ENCODE measurements at regions not wholly inside any gene's neighbourhood (a gene's known extent, or its start where the extent isn't known, plus 50 kb on each side); places are given as distances from the start of the nearest gene placed in this dataset.

DNA sequence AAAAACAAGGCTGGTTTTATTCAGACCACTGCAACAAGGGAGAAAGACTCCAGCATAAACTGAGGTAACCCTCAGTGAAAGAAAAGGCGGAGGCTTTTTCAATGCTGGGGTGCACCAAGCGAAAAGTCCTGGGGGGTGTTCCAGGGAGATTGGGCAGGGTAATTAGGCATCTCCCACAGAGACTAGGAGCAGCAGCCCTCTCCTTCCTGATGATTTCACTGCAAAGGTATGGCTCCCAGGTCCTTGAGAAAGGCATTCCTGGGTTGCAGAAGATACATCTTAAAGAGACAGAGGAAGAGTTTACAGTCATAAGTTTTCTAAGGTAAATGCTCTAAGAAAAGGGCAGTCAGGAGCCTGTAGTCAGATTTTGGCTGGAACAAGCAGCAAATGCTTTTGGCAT lies 412.0 kb downstream of the FOXO1 start:
- POLR2A ChIA-PET, result no interaction called here
- no peak for TF ChIP-seq ZNF384 (IDR thresholded peaks at IDR 0.05)
- TF ChIP-seq FOXA1 (IDR thresholded peaks at IDR 0.05), result no peak
- TF ChIP-seq, protein P1, sequence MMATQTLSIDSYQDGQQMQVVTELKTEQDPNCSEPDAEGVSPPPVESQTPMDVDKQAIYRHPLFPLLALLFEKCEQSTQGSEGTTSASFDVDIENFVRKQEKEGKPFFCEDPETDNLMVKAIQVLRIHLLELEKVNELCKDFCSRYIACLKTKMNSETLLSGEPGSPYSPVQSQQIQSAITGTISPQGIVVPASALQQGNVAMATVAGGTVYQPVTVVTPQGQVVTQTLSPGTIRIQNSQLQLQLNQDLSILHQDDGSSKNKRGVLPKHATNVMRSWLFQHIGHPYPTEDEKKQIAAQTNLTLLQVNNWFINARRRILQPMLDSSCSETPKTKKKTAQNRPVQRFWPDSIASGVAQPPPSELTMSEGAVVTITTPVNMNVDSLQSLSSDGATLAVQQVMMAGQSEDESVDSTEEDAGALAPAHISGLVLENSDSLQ (IDR thresholded peaks at IDR 0.05), result no peak
- TF ChIP-seq NFRKB (IDR thresholded peaks at IDR 0.05), result no peak
- TF ChIP-seq SUZ12 (IDR thresholded peaks at IDR 0.05), result no peak
- DNase-seq (ENCODE audit: extremely low spot score), result no peak
- CTCF ChIA-PET, result interaction anchor here (1.1 kb wide), 1 partner anchor 15 kb away, joined by 3 read pairs; no protein-coding TSS in a partner anchor

DNA sequence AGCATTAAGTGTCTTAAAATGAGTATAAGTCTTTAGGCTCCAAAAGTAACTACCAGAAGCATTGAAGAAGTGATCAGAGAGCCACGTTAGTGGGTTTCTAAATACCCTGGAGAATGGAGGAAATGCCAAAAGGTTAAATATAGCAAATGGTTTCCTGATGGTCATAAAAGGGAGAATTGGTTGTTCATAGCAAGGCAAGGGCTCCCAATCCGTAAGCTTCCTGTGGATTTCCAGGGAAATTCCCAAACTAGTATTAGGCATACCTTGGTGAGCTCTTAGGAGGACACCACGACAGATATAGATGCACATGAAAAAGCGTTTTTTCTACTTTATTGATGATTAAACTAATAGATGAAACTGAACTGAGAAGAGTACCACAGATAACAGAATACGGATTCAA lies 410.9 kb downstream of the FOXO1 start:
- TF ChIP-seq HDGF (IDR thresholded peaks at IDR 0.05; ENCODE audit: borderline replicate concordance) (no peak), L3MBTL2 (conservative IDR thresholded peaks at IDR 0.05) (no peak), ARNT (IDR thresholded peaks at IDR 0.05) (no peak), FOXK2 (IDR thresholded peaks at IDR 0.05) (no peak), SUZ12 (IDR thresholded peaks at IDR 0.05) (no peak), CTBP1 (IDR thresholded peaks at IDR 0.05; ENCODE audit: borderline replicate concordance) (no peak), NFRKB (IDR thresholded peaks at IDR 0.05) (no peak), TARDBP (IDR thresholded peaks at IDR 0.05) (no peak), SP1 (IDR thresholded peaks at IDR 0.05) (no peak), BHLHE40 (IDR thresholded peaks at IDR 0.05; ENCODE audit: borderline replicate concordance) (no peak), LEF1 (IDR thresholded peaks at IDR 0.05; ENCODE audit: borderline replicate concordance) (no peak), ELF4 (IDR thresholded peaks at IDR 0.05) (no peak)
- TF ChIP-seq, protein P1 (IDR thresholded peaks at IDR 0.05), result no peak
- ChIA-PET CTCF (no interaction called here), POLR2A (no interaction called here)
- no peak for DNase-seq (ENCODE audit: extremely low spot score)

DNA sequence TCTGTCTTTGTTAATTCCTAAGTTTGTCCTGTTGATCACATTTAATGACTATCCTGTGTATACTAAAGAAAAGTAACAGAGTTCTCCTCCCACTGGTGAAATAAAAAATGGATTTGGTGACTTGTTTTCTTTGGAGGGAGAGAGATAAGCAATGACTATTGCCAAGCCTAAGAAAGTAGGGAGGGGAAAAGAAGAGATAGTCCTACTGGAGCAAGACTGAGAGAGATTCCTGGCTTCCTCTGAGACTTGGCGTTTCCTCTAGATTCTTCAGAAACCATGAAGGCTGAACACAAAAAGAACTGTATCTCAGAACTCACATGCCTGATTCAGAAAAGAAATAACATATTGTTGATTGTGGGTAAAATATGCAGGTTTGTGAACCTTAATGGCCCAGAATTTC lies 406.5 kb downstream of the FOXO1 start:
- ChIA-PET CTCF (no interaction called here), POLR2A (no interaction called here)
- DNase-seq (ENCODE audit: extremely low spot score), result no peak
- no peak for TF ChIP-seq ARNT (IDR thresholded peaks at IDR 0.05)
- TF ChIP-seq BHLHE40 (IDR thresholded peaks at IDR 0.05; ENCODE audit: borderline replicate concordance), result no peak
- no peak for TF ChIP-seq NFRKB (IDR thresholded peaks at IDR 0.05)
- no peak for TF ChIP-seq HDGF (IDR thresholded peaks at IDR 0.05; ENCODE audit: borderline replicate concordance)
- no peak for TF ChIP-seq SUZ12 (IDR thresholded peaks at IDR 0.05)
- no peak for TF ChIP-seq L3MBTL2 (conservative IDR thresholded peaks at IDR 0.05)
- TF ChIP-seq FOXK2 (IDR thresholded peaks at IDR 0.05), result no peak
- TF ChIP-seq FOXM1 (IDR thresholded peaks at IDR 0.05; ENCODE audit: borderline replicate concordance), result no peak
- TF ChIP-seq FOXA1 (IDR thresholded peaks at IDR 0.05), result no peak
- TF ChIP-seq TARDBP (IDR thresholded peaks at IDR 0.05), result no peak
- TF ChIP-seq LEF1 (IDR thresholded peaks at IDR 0.05; ENCODE audit: borderline replicate concordance), result no peak
- no peak for TF ChIP-seq CTBP1 (IDR thresholded peaks at IDR 0.05; ENCODE audit: borderline replicate concordance)

DNA sequence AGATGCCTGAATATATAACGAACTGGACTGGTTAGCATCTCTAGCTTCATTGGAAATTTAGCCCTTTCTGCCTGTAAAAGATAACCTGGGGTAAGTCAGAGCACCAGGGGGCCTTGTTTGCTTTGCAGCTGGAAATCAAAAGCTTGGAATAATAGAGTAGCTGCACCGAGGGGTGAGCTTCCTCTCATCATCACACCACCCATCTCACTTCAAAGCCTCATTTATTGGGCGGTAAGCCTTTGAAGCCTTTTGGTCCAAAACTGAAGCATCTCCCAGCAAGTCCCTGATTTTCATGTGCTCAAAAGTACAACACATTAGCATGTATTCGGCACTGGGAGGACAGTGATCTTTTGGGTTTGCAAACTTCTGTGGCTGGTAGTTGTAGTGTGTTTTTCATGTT lies 405.1 kb downstream of the FOXO1 start:
- TF ChIP-seq ARNT (IDR thresholded peaks at IDR 0.05) (no peak), FOXM1 (IDR thresholded peaks at IDR 0.05; ENCODE audit: borderline replicate concordance) (no peak)
- DNase-seq (ENCODE audit: extremely low spot score), result no peak
- POLR2A ChIA-PET, result no interaction called here
- CTCF ChIA-PET, result interaction anchor here (1.0 kb wide), 1 partner anchor 11 kb away, joined by 3 read pairs; no protein-coding TSS in a partner anchor

DNA sequence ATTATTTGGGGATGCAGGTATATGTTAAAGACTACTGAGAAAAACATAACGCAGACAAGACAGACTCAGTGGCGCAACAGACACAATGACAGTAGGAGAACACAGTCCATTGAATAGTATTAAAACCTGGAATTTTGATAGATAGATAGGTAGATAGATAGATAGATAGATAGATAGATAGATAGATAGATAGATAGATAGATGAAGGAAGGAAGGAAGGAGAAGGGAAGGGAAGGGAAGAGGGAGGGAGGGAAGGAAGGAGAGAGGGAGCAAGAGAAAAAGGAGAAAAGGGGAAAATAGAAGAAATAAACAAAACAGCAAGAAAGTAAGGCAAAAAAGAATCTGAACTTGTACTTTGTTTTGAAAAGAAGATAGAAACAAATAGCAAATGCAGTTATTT lies 404.5 kb downstream of the FOXO1 start:
- ChIA-PET CTCF (no interaction called here), POLR2A (no interaction called here)
- no peak for TF ChIP-seq CTBP1 (IDR thresholded peaks at IDR 0.05; ENCODE audit: borderline replicate concordance)
- TF ChIP-seq ELF4 (IDR thresholded peaks at IDR 0.05), result no peak
- TF ChIP-seq LEF1 (IDR thresholded peaks at IDR 0.05; ENCODE audit: borderline replicate concordance), result no peak
- TF ChIP-seq ZNF384 (IDR thresholded peaks at IDR 0.05), result no peak
- no peak for TF ChIP-seq SUZ12 (IDR thresholded peaks at IDR 0.05)
- no peak for TF ChIP-seq HDGF (IDR thresholded peaks at IDR 0.05; ENCODE audit: borderline replicate concordance)
- TF ChIP-seq SP1 (IDR thresholded peaks at IDR 0.05), result no peak
- no peak for TF ChIP-seq FOXK2 (IDR thresholded peaks at IDR 0.05)
- TF ChIP-seq L3MBTL2 (conservative IDR thresholded peaks at IDR 0.05), result no peak
- no peak for TF ChIP-seq BHLHE40 (IDR thresholded peaks at IDR 0.05; ENCODE audit: borderline replicate concordance)
- TF ChIP-seq FOXA1 (IDR thresholded peaks at IDR 0.05), result no peak
- TF ChIP-seq, protein P1 (IDR thresholded peaks at IDR 0.05), result no peak
- TF ChIP-seq NFRKB (IDR thresholded peaks at IDR 0.05), result no peak
- no peak for TF ChIP-seq ARNT (IDR thresholded peaks at IDR 0.05)
- no peak for TF ChIP-seq TARDBP (IDR thresholded peaks at IDR 0.05)
- no peak for DNase-seq (ENCODE audit: extremely low spot score)

DNA sequence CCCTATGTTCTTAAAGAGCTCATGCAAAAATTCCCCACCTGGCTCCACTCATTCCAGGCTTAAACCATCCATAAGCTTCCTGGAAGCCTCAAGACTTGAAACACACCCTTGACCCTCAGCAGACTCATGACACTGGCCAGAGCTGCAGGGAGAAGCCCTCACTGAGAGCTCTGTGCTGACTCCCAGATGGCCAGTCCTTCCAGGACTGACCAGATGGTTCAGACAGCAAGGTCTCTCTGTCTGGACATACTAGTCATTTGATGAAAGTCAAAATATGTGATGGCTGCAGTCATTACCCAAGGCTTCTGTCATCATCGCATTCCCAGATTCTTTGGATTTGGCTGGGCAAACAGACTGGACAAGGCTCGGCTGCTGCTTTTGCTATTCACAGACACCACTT lies 397.4 kb downstream of the FOXO1 start:
- DNase-seq (ENCODE audit: extremely low spot score), result no peak
- CTCF ChIA-PET, result interaction anchor here (0.9 kb wide), 1 partner anchor 15 kb away, joined by 3 read pairs; no protein-coding TSS in a partner anchor
- TF ChIP-seq HDGF (IDR thresholded peaks at IDR 0.05; ENCODE audit: borderline replicate concordance), result no peak
- TF ChIP-seq ARNT (IDR thresholded peaks at IDR 0.05), result no peak
- TF ChIP-seq, protein P1 (IDR thresholded peaks at IDR 0.05), result no peak
- POLR2A ChIA-PET, result no interaction called here
